KMS-11 (cell line): ENCODE measurements at regions not wholly inside any gene's neighbourhood (a gene's known extent, or its start where the extent isn't known, plus 50 kb on each side); places are given as distances from the start of the nearest gene placed in this dataset.

Source experiments
- H2AFZ ChIP-seq: fragments of 200-600 bp; sonication (generic); 2 replicates; pipeline ENCODE4 v1.6.1; 2016; ENCODE audit warnings: antibody characterized with exemption, mixed run types, low read depth
- H3K27ac ChIP-seq: fragments of 200-600 bp; sonication (generic); 2 replicates; pipeline ENCODE4 v1.6.1; 2016; ENCODE audit warnings: mild to moderate bottlenecking, mixed run types
- H3K27me3 ChIP-seq: fragments of 200-600 bp; sonication (generic); 2 replicates; pipeline ENCODE4 v1.6.1; 2017; ENCODE audit warnings: mild to moderate bottlenecking, low read depth, mixed run types, moderate library complexity; ENCODE audit not compliant: insufficient read depth
- H3K36me3 ChIP-seq: fragments of 200-600 bp; sonication (generic); 2 replicates; pipeline ENCODE4 v1.6.1; 2017; ENCODE audit warnings: mild to moderate bottlenecking, mixed run types; ENCODE audit not compliant: insufficient read depth
- H3K4me1 ChIP-seq: fragments of 200-600 bp; sonication (generic); 2 replicates; pipeline ENCODE4 v1.6.1; 2016; ENCODE audit warnings: mild to moderate bottlenecking, low read depth, mixed run types; ENCODE audit not compliant: poor library complexity, severe bottlenecking
- H3K4me2 ChIP-seq: fragments of 200-600 bp; sonication (generic); 2 replicates; pipeline ENCODE4 v1.7.0; 2016; ENCODE audit warnings: mild to moderate bottlenecking, mixed run types
- H3K4me3 ChIP-seq: fragments of 200-600 bp; sonication (generic); IDR thresholded peaks from 2 replicates; pipeline ENCODE4 v1.6.1; 2017; ENCODE audit warnings: low read depth, low read length, mixed read lengths; ENCODE audit not compliant: insufficient read depth
- H3K79me2 ChIP-seq: fragments of 200-600 bp; sonication (generic); 2 replicates; pipeline ENCODE4 v1.6.1; 2016; ENCODE audit warnings: low read depth, mixed run types; ENCODE audit not compliant: insufficient read depth
- H3K9ac ChIP-seq: fragments of 200-600 bp; sonication (generic); 2 replicates; pipeline ENCODE4 v1.6.1; 2016; ENCODE audit warnings: mild to moderate bottlenecking, mixed run types
- H4K20me1 ChIP-seq: fragments of 200-600 bp; sonication (generic); 2 replicates; pipeline ENCODE4 v1.6.1; 2016; ENCODE audit warnings: mild to moderate bottlenecking, mixed run types; ENCODE audit not compliant: insufficient read depth
- TF ChIP-seq, protein P1 (sequence below): fragments of 200-600 bp; sonication (generic); conservative IDR thresholded peaks from 2 replicates; pipeline ENCODE4 v1.6.1; 2017; ENCODE audit warnings: low read depth, mild to moderate bottlenecking, antibody characterized with exemption, low read length, moderate library complexity, mixed read lengths

DNA sequence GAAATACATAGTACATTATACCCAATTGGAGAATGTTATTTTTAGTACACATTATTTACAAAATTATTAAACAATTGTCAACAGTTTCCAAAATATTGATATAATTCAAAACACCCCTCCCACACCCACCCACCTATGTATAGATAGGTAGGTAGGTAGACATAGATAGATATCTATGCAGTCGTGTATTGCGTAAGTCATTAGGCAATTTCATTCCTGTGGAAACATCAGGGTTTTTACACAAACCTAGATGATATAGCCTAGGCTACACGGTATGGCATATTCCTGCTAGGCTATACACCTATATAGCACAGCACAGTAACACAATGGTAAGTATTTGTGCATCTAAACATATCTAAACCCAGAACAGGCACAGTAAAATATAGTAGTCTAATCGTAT, 377.3 kb downstream of the ANXA1 start:
- H3K36me3 ChIP-seq: no peaks in the 10 kb centered on the region
- no peaks in the 10 kb centered on the region for H4K20me1 ChIP-seq
- no peak overlapping the region for H3K27ac ChIP-seq
- H3K4me3 ChIP-seq: no peak overlapping the region
- no peak overlapping the region for H2AFZ ChIP-seq
- no peak overlapping the region for H3K9ac ChIP-seq
- TF ChIP-seq, protein P1, sequence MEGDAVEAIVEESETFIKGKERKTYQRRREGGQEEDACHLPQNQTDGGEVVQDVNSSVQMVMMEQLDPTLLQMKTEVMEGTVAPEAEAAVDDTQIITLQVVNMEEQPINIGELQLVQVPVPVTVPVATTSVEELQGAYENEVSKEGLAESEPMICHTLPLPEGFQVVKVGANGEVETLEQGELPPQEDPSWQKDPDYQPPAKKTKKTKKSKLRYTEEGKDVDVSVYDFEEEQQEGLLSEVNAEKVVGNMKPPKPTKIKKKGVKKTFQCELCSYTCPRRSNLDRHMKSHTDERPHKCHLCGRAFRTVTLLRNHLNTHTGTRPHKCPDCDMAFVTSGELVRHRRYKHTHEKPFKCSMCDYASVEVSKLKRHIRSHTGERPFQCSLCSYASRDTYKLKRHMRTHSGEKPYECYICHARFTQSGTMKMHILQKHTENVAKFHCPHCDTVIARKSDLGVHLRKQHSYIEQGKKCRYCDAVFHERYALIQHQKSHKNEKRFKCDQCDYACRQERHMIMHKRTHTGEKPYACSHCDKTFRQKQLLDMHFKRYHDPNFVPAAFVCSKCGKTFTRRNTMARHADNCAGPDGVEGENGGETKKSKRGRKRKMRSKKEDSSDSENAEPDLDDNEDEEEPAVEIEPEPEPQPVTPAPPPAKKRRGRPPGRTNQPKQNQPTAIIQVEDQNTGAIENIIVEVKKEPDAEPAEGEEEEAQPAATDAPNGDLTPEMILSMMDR: no peak
- H3K27me3 ChIP-seq: no peaks in the 10 kb centered on the region
- H3K79me2 ChIP-seq: no peaks in the 10 kb centered on the region
- no peak overlapping the region for H3K4me2 ChIP-seq
- H3K4me1 ChIP-seq: peaks cover 40% of the 10 kb centered on the region

DNA sequence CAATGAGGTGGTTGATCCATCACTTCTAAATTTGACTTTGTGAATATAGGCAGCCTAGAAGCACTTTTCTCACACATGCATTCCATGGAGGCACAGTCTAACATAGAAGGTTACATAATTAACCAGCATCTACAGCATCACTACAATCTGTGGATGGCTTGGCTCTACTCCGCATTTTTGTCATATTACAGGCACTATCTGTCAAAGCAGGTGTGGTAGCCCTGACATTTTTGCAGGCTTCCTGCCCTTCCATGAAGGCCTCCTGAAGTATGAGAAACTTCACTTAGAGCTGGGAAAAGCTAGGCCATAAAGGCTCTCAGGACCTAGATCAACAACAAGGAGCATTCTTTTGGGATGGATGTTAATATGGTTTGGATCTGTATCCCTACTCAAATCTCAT, 378.0 kb downstream of the ANXA1 start:
- Histone ChIP-seq H4K20me1 (no peaks in the 10 kb centered on the region), H3K27me3 (no peaks in the 10 kb centered on the region), H3K4me1 (peaks cover 40% of the 10 kb centered on the region), H2AFZ (no peak overlapping the region), H3K27ac (no peak overlapping the region), H3K9ac (no peak overlapping the region), H3K4me3 (no peak overlapping the region), H3K79me2 (no peaks in the 10 kb centered on the region), H3K4me2 (no peak overlapping the region), H3K36me3 (no peaks in the 10 kb centered on the region)
- TF ChIP-seq, protein P1: no peak

DNA sequence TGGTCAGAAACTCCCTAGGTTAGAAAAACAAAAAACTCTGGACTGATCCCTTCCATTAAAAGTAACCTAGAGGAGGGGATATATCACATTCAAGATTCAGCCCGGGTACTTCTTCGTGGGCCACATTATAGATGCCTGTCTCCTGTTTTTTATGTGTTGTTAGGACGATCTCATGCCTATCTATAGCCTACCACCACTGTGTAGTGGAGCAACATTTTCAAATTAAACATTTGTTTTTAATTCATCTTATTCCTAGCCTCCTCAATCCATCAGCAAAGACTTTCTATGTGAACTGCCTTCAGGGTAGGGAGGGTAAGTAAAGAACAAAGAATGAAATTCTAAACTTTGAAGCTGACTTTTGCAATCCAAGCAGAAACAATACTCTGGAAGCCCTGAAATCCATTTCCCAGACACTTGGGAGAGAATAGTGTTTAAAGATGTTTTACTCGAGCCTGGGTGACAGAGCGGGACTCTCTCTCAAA, 379.4 kb downstream of the ANXA1 start:
- peak overlapping the region; percentile 79 for H3K27ac ChIP-seq
- TF ChIP-seq, protein P1: no peak

DNA sequence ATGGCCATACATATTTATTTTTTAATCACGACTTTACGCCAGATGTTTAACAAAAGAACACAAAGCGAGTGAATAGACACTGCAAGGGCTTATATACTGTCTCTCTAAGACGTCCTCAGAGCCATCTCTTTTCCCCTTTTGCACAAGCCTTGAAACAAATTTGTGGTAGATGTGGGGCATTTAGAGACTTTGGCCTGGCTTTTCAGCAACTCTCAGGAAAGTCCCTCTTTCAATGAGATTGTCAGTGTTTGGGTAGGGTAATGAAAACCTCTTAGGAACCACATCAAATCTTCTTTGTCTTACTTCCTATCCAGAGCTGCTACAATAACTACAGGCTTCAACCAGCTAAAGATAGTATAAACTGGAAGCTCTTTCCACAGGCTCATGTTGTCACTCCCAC, 380.0 kb downstream of the ANXA1 start:
- Histone ChIP-seq H3K36me3 (no peaks in the 10 kb centered on the region), H3K27ac (peak overlapping the region; percentile 79), H2AFZ (peak overlapping the region; percentile 21), H3K4me1 (peaks cover 40% of the 10 kb centered on the region), H3K4me3 (no peak overlapping the region), H3K79me2 (no peaks in the 10 kb centered on the region), H3K4me2 (peak overlapping the region; percentile 66), H4K20me1 (no peaks in the 10 kb centered on the region), H3K27me3 (no peaks in the 10 kb centered on the region), H3K9ac (peak overlapping the region; percentile 22; the same call in 1 of the 2 replicates)
- TF ChIP-seq, protein P1: no peak

More for the DNA sequence above, 379.4 kb downstream of the ANXA1 start:
- H3K36me3 ChIP-seq: no peaks in the 10 kb centered on the region
- no peak overlapping the region for H3K4me3 ChIP-seq
- H3K27me3 ChIP-seq: no peaks in the 10 kb centered on the region
- H3K79me2 ChIP-seq: no peaks in the 10 kb centered on the region
- H2AFZ ChIP-seq: peak overlapping the region; percentile 20; the same call in 1 of the 2 replicates
- no peaks in the 10 kb centered on the region for H4K20me1 ChIP-seq
- peak overlapping the region; percentile 22; the same call in 1 of the 2 replicates for H3K9ac ChIP-seq
- H3K4me1 ChIP-seq: peaks cover 40% of the 10 kb centered on the region
- H3K4me2 ChIP-seq: peak overlapping the region; percentile 66
